Body of pancreas (tissue), 4 donors: ENCODE measurements at regions not wholly inside any gene's neighbourhood (a gene's known extent, or its start where the extent isn't known, plus 50 kb on each side); places are given as distances from the start of the nearest gene placed in this dataset.

Experiments
- CTCF ChIP-seq, 7 experiments: fragments of 450-650 bp in 4 of 7; fragments of 200-600 bp in 3 of 7; sonication (generic) in 3 of 7; IDR thresholded peaks; one replicate each; pipeline ENCODE4 v1.5.1; 2016 to 2019; ENCODE audit warnings: antibody characterized with exemption in 7 of 7
- POLR2A ChIP-seq, 3 donors: fragments of 450-650 bp; IDR thresholded peaks; one replicate each; pipeline ENCODE4 v1.6.1; 2016; ENCODE audit warnings: antibody characterized with exemption in 3 of 3, mild to moderate bottlenecking in 2 of 3

GRCh38 chr15:85318732-85319076 lies 61.7 kb upstream of the AKAP13 start:
- TF ChIP-seq CTCF (IDR thresholded peaks at IDR 0.05) (no peak), POLR2A (IDR thresholded peaks at IDR 0.05) (no peak)
